B cell (primary cell): ENCODE measurements at regions not wholly inside any gene's neighbourhood (a gene's known extent, or its start where the extent isn't known, plus 50 kb on each side); places are given as distances from the start of the nearest gene placed in this dataset.
"Not testable (repeated sequence)": the region's sequence is repeated elsewhere in the genome, so short reads cannot be mapped to it uniquely, and the experiment has no call there.

ENCODE experiments used
- ATAC-seq: fragments of 200-7000 bp; cut with Tn5 transposase; one replicate; pipeline ENCODE4 v1.10.0; 2021; ENCODE audit warnings: low read depth, mild to moderate bottlenecking, moderate number of reproducible peaks, moderate library complexity
- CTCF ChIA-PET: fragments of 350-600 bp; sonication (Branson Sonifier 250); formaldehyde crosslinking; loops from one replicate; lab custom pipeline; 2021; ENCODE audit warnings: antibody characterized with exemption, inconsistent platforms; lab: Charles Lee
- POLR2A ChIA-PET: fragments of 350-600 bp; sonication (Branson Sonifier 250); formaldehyde crosslinking; loops from one replicate; lab custom pipeline; 2021; ENCODE audit warnings: antibody characterized with exemption; lab: Charles Lee
- DNase-seq: peaks from one replicate; pipeline ENCODE4 v3.0.0; 2013
- H2AFZ ChIP-seq: 2 replicates; pipeline ENCODE4 v1.6.1; 2012; ENCODE audit warnings: mild to moderate bottlenecking, low read depth, low read length; ENCODE audit not compliant: insufficient read depth, poor library complexity, severe bottlenecking
- H3K27ac ChIP-seq, 2 donors: 1 replicate in 1 of 2; 2 replicates in 1 of 2; pipeline ENCODE4 v1.5.1; 2012 to 2013; ENCODE audit warnings: low read length in 2 of 2, mild to moderate bottlenecking in 2 of 2, moderate library complexity in 1 of 2
- H3K27me3 ChIP-seq, 4 experiments: fragments of 200-600 bp in 1 of 4; sonication (generic) in 1 of 4; replicated peaks in 1 of 4; 1 replicate in 2 of 4; 2 replicates in 2 of 4; pipeline versions ENCODE4 v1.6.1 to v1.7.0; 2013 to 2016; ENCODE audit warnings: low read length in 3 of 4, mild to moderate bottlenecking in 2 of 4, mixed read lengths in 1 of 4, moderate library complexity in 1 of 4; ENCODE audit not compliant: insufficient read depth in 4 of 4, control insufficient read depth in 3 of 4; ENCODE audit errors: control extremely low read depth in 1 of 4
- H3K36me3 ChIP-seq, 2 experiments: replicated peaks in 1 of 2; 1 replicate in 1 of 2; 2 replicates in 1 of 2; pipeline versions ENCODE4 v1.6.1 to v1.7.1; 2013; ENCODE audit warnings: low read length in 1 of 2; ENCODE audit not compliant: insufficient read depth in 2 of 2, control insufficient read depth in 1 of 2; ENCODE audit errors: control extremely low read depth in 1 of 2, extremely low read depth in 1 of 2
- H3K4me1 ChIP-seq, 2 donors: fragments of 200-600 bp in 1 of 2; sonication (generic) in 1 of 2; 1 replicate in 1 of 2; 2 replicates in 1 of 2; pipeline versions ENCODE4 v1.5.1 to v1.6.1; 2013 to 2017; ENCODE audit warnings: low read length in 2 of 2; ENCODE audit not compliant: control insufficient read depth in 2 of 2, insufficient read depth in 2 of 2
- H3K4me2 ChIP-seq: replicated peaks from 2 replicates; pipeline ENCODE3; 2012; ENCODE audit warnings: mild to moderate bottlenecking, low read depth, low read length; ENCODE audit not compliant: poor library complexity, severe bottlenecking
- H3K4me3 ChIP-seq, 5 experiments: fragments of 200-600 bp in 1 of 5; sonication (generic) in 1 of 5; 1 replicate in 3 of 5; 2 replicates in 2 of 5; pipeline versions ENCODE4 v1.5.1 to v1.7.0; 2011 to 2016; ENCODE audit warnings: low read length in 4 of 5, mild to moderate bottlenecking in 4 of 5, low read depth in 2 of 5, control low read depth in 1 of 5, moderate library complexity in 1 of 5; ENCODE audit not compliant: insufficient read depth in 1 of 5; ENCODE audit errors: control extremely low read depth in 1 of 5, extremely low read depth in 1 of 5
- H3K79me2 ChIP-seq: fragments of 200-600 bp; sonication (generic); one replicate; pipeline ENCODE4 v1.6.0; 2016; ENCODE audit warnings: low read length; ENCODE audit not compliant: control insufficient read depth, insufficient read depth
- H3K9ac ChIP-seq: fragments of 200-600 bp; sonication (generic); 2 replicates; pipeline ENCODE4 v1.6.1; 2017; ENCODE audit warnings: mild to moderate bottlenecking, low read length, moderate library complexity
- H3K9me3 ChIP-seq, 3 donors: one replicate each; pipeline versions ENCODE4 v1.6.1 to v1.7.1; 2013; ENCODE audit warnings: low read length in 2 of 3; ENCODE audit not compliant: control insufficient read depth in 2 of 3, insufficient read depth in 1 of 3; ENCODE audit errors: control extremely low read depth in 1 of 3
- H4K20me1 ChIP-seq: 2 replicates; pipeline ENCODE4 v1.6.0; 2012; ENCODE audit warnings: mild to moderate bottlenecking, low read length; ENCODE audit not compliant: insufficient read depth, control insufficient read depth, poor library complexity, severe bottlenecking
- H3K27ac Mint-ChIP-seq: one replicate; pipeline ENCODE4 v1.8.0; 2021; ENCODE audit warnings: mixed read lengths
- H3K27me3 Mint-ChIP-seq: one replicate; pipeline ENCODE4 v1.8.0; 2021; ENCODE audit warnings: mixed read lengths
- H3K4me1 Mint-ChIP-seq: one replicate; pipeline ENCODE4 v1.8.0; 2021; ENCODE audit warnings: mixed read lengths
- H3K4me3 Mint-ChIP-seq: one replicate; pipeline ENCODE4 v1.8.0; 2021; ENCODE audit warnings: mixed read lengths
- H3K9me3 Mint-ChIP-seq: one replicate; pipeline ENCODE4 v1.8.0; 2022; ENCODE audit warnings: mixed read lengths; ENCODE audit not compliant: insufficient read depth
- CTCF ChIP-seq: fragments of 200-600 bp; IDR thresholded peaks from one replicate; pipeline ENCODE4 v1.8.0; 2022; ENCODE audit warnings: antibody characterized with exemption, mild to moderate bottlenecking
- EZH2 ChIP-seq: IDR thresholded peaks from 2 replicates; pipeline ENCODE4 v1.6.1; 2012; ENCODE audit warnings: borderline replicate concordance, low read depth, mild to moderate bottlenecking, moderate library complexity, low read length; ENCODE audit not compliant: insufficient read depth, poor library complexity, severe bottlenecking
- WGBS: methylation state at CpG from one replicate; pipeline ENCODE4 v1.1.5; 2013; ENCODE audit warnings: missing lambda C conversion rate; ENCODE audit not compliant: insufficient coverage; 5-methylcytosine and 5-hydroxymethylcytosine counted together
- intact Hi-C: fragments of 100-400 bp; cut with micrococcal nuclease; formaldehyde crosslinking; loops from one replicate; pipeline ENCODE4 v1.10.0; 2022

GRCh38 chr1:101448018-101448417, 211.2 kb downstream of the S1PR1 start:
- Histone ChIP-seq H4K20me1 (no peaks in the 10 kb centered on the region), H3K4me1 (peaks cover 0 to 7% of the 10 kb centered on the region in 2 donors), H3K27ac (no peak overlapping the region), H3K79me2 (no peaks in the 10 kb centered on the region), H3K9me3 (peaks cover 0 to 6% (median 0%) of the 10 kb centered on the region in 3 donors), H2AFZ (no peak overlapping the region), H3K36me3 (no peaks in the 10 kb centered on the region), H3K27me3 (no peaks in the 10 kb centered on the region), H3K9ac (no peak overlapping the region), H3K4me3 (no peak overlapping the region), H3K4me2 (no peak overlapping the region)
- CTCF ChIA-PET = no interaction called here
- no peak overlapping the region for H3K27ac Mint-ChIP-seq
- H3K27me3 Mint-ChIP-seq = peaks cover 7% of the 10 kb centered on the region
- ATAC-seq (no peak), DNase-seq (no peak)
- peaks cover 11% of the 10 kb centered on the region for H3K4me1 Mint-ChIP-seq
- intact Hi-C loops = no loop called here
- no peaks in the 10 kb centered on the region for H3K9me3 Mint-ChIP-seq
- POLR2A ChIA-PET = no interaction called here
- no peak overlapping the region for H3K4me3 Mint-ChIP-seq
- TF ChIP-seq CTCF = no peak
- TF ChIP-seq EZH2 = no peak

- H3K4me3 Mint-ChIP-seq, H3K9ac ChIP-seq, CTCF ChIA-PET, H3K36me3 ChIP-seq, H3K9me3 ChIP-seq, H3K4me2 ChIP-seq, H3K27me3 Mint-ChIP-seq, H3K27ac Mint-ChIP-seq, H3K79me2 ChIP-seq, H3K27me3 ChIP-seq, H3K9me3 Mint-ChIP-seq, H3K4me3 ChIP-seq, H2AFZ ChIP-seq, ATAC-seq, DNase-seq, H3K27ac ChIP-seq, intact Hi-C loops, POLR2A ChIA-PET, H4K20me1 ChIP-seq: not testable (repeated sequence)
- no CpG with 5 or more reads among the region's 5 CpGs for WGBS
- peaks cover 17 to 21% of the 10 kb centered on the region in 2 donors for H3K4me1 ChIP-seq
- peaks cover 28% of the 10 kb centered on the region for H3K4me1 Mint-ChIP-seq
Observed at GRCh38 chr1:101450691-101451090, 213.9 kb downstream of the S1PR1 start.
